ENCODE measurements at regions not wholly inside any gene's neighbourhood (a gene's known extent, or its start where the extent isn't known, plus 50 kb on each side); places are given as distances from the start of the nearest gene placed in this dataset.
A peak's percentile ranks its signal among the peaks of the same experiment; 100 is the strongest.

DNA sequence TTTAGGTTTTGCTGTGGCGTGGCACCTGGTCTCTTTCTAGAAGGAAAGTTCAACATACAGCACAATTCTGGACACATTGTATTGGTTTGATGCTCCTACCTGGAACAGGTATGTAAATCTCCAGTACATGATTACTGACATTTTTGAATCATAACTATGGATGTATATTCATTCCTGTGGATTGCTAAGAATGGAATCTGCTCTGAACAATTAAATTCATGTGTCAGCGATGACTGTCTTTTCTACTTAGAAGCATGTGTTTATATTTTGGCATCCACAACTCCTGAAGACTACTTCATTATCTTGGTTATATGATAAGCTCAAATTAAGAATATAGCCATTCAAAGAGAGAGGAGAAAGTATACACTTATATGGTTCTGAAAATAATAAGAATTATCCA, 291.8 kb downstream of the CHRM3 start:
- ChIA-PET POLR2A (no interaction called here), CTCF (no interaction called here)
- no peaks in the 10 kb centered on the region for H3K9me3 Mint-ChIP-seq
- H3K27ac Mint-ChIP-seq, result no peak overlapping the region
- no peaks in the 10 kb centered on the region for H3K27me3 Mint-ChIP-seq
- DNase-seq, result no peak
- no peaks in the 10 kb centered on the region for H3K36me3 Mint-ChIP-seq (ENCODE audit: low read depth)
- no peaks in the 10 kb centered on the region for H3K4me1 Mint-ChIP-seq
- H3K4me3 Mint-ChIP-seq, result no peak overlapping the region

DNA sequence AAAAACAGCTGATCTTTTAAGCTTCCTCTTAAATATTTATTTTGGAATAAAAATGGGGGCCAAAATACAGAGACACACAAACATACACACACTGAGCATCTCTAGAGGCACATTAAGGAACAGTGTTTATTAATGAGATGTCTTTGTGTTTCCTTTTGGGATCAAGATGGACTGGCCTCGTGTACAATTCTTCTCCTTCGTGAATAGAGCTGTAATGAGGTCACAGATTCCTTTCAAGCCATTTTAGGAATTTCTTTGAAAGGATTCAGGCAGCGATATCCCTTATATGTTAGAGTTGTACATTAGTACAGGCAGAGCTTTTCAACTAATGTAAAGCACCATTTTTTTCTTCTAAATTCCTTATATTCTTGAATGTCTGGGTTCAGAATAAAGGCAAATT, 295.7 kb downstream of the CHRM3 start:
- H3K36me3 Mint-ChIP-seq (ENCODE audit: low read depth), result no peaks in the 10 kb centered on the region
- H3K4me1 Mint-ChIP-seq, result no peaks in the 10 kb centered on the region
- H3K27me3 Mint-ChIP-seq, result no peaks in the 10 kb centered on the region
- H3K4me3 Mint-ChIP-seq, result no peak overlapping the region
- H3K27ac Mint-ChIP-seq, result no peak overlapping the region
- ChIA-PET POLR2A (no interaction called here), CTCF (no interaction called here)
- no peaks in the 10 kb centered on the region for H3K9me3 Mint-ChIP-seq
- DNase-seq, result no peak

DNA sequence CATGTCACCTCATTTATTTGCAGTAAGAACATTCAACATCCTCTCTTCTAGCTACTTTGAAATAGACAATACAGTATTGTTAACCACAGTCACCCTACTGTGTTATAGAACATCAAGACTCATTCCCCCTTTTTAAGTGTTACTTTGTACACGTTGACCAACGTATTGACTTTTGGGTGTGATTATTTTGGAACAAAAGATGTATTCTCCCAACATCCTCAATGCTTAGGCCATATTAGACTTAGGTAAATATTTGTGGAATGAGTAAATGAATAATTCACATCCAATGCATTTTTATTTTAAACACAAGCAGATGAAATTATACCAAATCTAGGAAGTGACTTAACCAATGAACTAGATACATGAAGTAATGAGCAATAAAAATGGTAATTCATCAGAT, 296.6 kb downstream of the CHRM3 start:
- H3K4me3 Mint-ChIP-seq, result no peak overlapping the region
- POLR2A ChIA-PET, result no interaction called here
- H3K9me3 Mint-ChIP-seq, result no peaks in the 10 kb centered on the region
- no peaks in the 10 kb centered on the region for H3K4me1 Mint-ChIP-seq
- H3K27ac Mint-ChIP-seq, result no peak overlapping the region
- CTCF ChIA-PET, result no interaction called here
- H3K27me3 Mint-ChIP-seq, result no peaks in the 10 kb centered on the region
- DNase-seq, result no peak
- H3K36me3 Mint-ChIP-seq (ENCODE audit: low read depth), result no peaks in the 10 kb centered on the region

DNA sequence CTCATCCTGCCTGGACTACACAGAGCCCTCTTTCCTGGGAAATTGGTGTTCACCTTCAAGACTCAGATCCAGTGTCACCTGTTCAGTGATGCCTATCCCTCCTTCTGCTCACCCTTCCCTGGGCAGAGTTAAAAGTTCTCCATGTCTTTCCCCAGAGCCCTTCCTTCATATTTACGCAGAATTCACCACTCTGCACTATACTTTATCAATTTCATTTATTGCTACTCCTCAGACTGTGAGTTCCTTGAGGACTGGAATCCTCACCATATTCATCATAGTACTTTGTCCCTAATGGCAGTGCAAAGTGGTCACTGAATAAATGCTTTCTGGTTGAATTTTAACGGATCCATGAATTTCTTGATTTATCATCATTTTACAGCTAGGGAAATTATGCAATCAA, 300.0 kb downstream of the CHRM3 start:
- H3K4me3 Mint-ChIP-seq, result no peak overlapping the region
- ChIA-PET CTCF (interaction anchor here (0.6 to 1.7 kb wide), 3 partner anchors 12 to 33 kb away, joined by 3 to 4 read pairs (median 3); no protein-coding TSS in a partner anchor), POLR2A (no interaction called here)
- H3K27me3 Mint-ChIP-seq, result no peaks in the 10 kb centered on the region
- H3K4me1 Mint-ChIP-seq, result no peaks in the 10 kb centered on the region
- H3K27ac Mint-ChIP-seq, result no peak overlapping the region
- no peak for DNase-seq
- no peaks in the 10 kb centered on the region for H3K36me3 Mint-ChIP-seq (ENCODE audit: low read depth)
- H3K9me3 Mint-ChIP-seq, result no peaks in the 10 kb centered on the region

DNA sequence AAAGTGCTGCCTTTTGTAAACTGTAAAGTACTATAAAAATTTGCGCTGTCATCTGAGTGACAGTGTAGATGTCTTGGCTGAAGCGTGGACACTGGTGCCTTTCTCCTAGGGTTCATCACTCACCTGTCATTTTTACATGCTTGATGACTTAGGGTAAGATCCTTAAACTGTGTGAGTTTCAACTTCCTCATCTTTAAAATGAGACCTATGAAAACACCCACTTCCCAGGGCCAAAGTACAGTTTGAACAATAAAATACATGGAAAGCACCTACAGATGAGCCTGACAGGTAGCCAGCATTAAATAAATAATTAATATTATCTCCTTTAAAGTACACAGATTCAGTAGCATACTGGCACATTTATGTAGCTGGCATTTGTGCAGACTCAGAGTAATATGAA, 309.9 kb downstream of the CHRM3 start:
- H3K27me3 Mint-ChIP-seq, result no peaks in the 10 kb centered on the region
- H3K9me3 Mint-ChIP-seq, result peaks cover 3% of the 10 kb centered on the region
- H3K4me3 Mint-ChIP-seq, result no peak overlapping the region
- no peaks in the 10 kb centered on the region for H3K4me1 Mint-ChIP-seq
- H3K27ac Mint-ChIP-seq, result no peak overlapping the region
- no peaks in the 10 kb centered on the region for H3K36me3 Mint-ChIP-seq (ENCODE audit: low read depth)
- ChIA-PET CTCF (no interaction called here), POLR2A (no interaction called here)
- no peak for DNase-seq

DNA sequence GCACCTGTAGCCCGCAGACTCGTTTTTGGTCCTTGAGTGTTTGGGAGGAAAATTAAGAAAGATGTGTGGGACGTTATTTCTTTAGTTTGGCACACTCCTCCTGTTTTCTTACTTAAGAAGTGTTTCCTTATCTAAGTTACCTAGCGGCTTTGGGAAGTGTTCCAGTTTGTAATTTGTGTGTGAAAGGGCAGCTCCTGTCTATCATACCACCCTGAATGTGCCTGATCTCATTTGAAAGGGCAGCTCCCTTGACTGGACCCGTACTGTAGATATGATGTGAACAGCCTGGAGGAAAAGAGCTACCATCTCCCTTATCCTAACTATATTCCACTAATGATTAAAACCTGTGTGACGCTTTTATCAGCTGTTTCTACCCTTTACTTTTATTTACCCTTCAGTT, 314.3 kb downstream of the CHRM3 start:
- ChIA-PET CTCF (no interaction called here), POLR2A (no interaction called here)
- DNase-seq, result no peak
- Mint-ChIP-seq H3K9me3 (peaks cover 3% of the 10 kb centered on the region), H3K27ac (no peak overlapping the region), H3K4me3 (no peak overlapping the region), H3K36me3 (ENCODE audit: low read depth) (peaks cover 17% of the 10 kb centered on the region), H3K27me3 (no peaks in the 10 kb centered on the region), H3K4me1 (peaks cover 5% of the 10 kb centered on the region)

DNA sequence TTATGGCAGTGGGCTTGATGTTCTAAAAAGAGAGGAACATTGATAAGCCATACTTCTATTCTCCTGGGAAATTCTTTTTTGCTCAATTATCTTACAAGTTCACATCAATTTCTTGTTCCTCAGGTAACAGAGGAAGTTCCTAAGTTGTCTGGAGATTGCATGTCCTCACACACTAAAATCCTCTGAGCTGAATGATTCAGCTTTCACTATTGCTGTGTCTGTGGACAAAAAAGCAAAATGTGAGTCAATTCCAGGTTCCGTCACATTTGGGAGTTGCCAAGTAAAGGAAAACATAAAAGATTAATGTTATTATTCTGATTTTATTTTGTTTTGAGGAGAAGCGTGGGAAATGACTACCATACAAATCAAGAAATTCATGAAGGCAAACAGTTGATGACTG, 316.7 kb downstream of the CHRM3 start:
- Mint-ChIP-seq H3K4me3 (no peak overlapping the region), H3K27ac (no peak overlapping the region), H3K27me3 (no peaks in the 10 kb centered on the region), H3K9me3 (no peaks in the 10 kb centered on the region), H3K36me3 (ENCODE audit: low read depth) (peaks cover 31% of the 10 kb centered on the region), H3K4me1 (peaks cover 7% of the 10 kb centered on the region)
- ChIA-PET POLR2A (no interaction called here), CTCF (no interaction called here)
- DNase-seq, result no peak

DNA sequence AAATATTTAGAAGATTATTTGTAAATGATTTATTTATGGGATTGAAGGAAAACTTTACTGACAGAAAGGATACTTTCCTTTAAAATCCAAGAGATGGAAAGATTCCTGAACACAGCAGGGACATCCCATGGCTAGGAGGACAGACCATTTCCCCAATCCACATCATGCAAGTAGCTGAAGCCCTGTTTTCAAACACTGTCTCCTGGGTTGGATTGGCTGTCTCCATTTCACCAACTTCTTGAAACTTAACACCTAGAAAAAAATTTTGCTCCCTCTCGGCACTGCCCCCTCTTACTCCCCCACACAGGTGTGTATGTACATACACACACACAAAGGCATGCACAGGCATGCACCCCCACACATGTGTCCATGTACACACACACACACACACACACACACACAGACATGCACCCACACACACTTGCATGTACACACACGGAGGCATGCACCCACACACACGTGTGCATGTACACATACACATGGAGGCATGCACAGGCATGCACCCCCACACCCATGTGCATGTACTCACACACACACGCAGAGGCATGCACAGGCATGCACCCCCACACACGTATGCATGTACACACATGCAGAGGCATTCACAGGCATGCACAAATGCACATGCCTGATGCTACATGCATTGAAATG, 320.0 kb downstream of the CHRM3 start:
- Mint-ChIP-seq H3K9me3 (no peaks in the 10 kb centered on the region), H3K27me3 (no peaks in the 10 kb centered on the region), H3K4me1 (peaks cover 22% of the 10 kb centered on the region), H3K4me3 (no peak overlapping the region), H3K27ac (no peak overlapping the region), H3K36me3 (ENCODE audit: low read depth) (peaks cover 50% of the 10 kb centered on the region)
- ChIA-PET CTCF (interaction anchor here (1.0 kb wide), 1 partner anchor 9 kb away, joined by 3 read pairs; no protein-coding TSS in a partner anchor), POLR2A (no interaction called here)
- DNase-seq, result no peak

DNA sequence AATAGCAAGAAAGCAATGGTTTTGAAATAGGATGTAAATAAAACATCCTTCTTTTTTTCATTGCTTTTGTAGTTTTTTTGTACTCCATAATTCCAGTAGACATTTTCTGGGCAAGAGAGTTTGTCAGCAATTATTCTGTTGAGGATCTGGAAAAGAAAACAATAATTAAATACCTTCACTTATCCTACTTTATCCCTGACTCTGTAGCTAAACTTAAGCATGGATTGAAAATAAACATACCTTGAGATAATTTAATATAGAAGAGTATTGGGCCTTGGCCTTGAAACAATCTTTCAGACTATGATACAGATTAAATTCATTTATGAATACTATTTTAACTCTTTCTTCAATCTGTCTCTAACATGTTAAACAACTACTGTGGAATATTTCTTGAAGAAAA, 321.2 kb downstream of the CHRM3 start:
- peaks cover 60% of the 10 kb centered on the region for H3K36me3 Mint-ChIP-seq (ENCODE audit: low read depth)
- CTCF ChIA-PET, result interaction anchor here (0.8 kb wide), 1 partner anchor 12 kb away, joined by 6 read pairs; no protein-coding TSS in a partner anchor
- no peak overlapping the region for H3K4me3 Mint-ChIP-seq
- no peaks in the 10 kb centered on the region for H3K27me3 Mint-ChIP-seq
- DNase-seq, result no peak
- POLR2A ChIA-PET, result interaction anchor here (0.6 kb wide), 1 partner anchor 9 kb away, joined by 3 read pairs; no protein-coding TSS in a partner anchor
- H3K4me1 Mint-ChIP-seq, result peaks cover 27% of the 10 kb centered on the region
- no peaks in the 10 kb centered on the region for H3K9me3 Mint-ChIP-seq
- peak overlapping the region; percentile 11 for H3K27ac Mint-ChIP-seq

DNA sequence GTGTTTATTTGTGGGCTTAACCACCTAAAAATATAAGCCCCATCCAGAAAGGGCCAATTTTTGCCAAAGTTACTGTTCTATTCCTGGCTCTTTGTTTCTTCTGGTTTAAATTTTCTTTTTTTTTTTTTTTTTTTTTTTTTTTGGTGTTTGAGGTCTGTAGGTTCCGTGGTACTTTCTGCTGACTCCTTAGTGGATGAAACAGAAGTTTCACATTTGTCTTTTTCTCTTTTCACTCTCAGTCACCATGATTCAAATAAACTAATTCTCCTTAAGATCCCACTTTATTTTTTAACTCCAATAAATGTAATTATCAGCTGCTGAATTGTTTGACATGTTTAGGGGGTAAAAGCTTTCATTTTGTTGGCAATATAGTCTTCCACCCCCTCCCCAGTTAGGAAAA, 322.3 kb downstream of the CHRM3 start:
- DNase-seq, result no peak
- POLR2A ChIA-PET, result no interaction called here
- peaks cover 30% of the 10 kb centered on the region for H3K4me1 Mint-ChIP-seq
- H3K27ac Mint-ChIP-seq, result no peak overlapping the region
- no peaks in the 10 kb centered on the region for H3K9me3 Mint-ChIP-seq
- CTCF ChIA-PET, result interaction anchor here (0.8 to 2.2 kb wide), 3 partner anchors 10 to 13 kb away, joined by 5 to 13 read pairs (median 6); no protein-coding TSS in a partner anchor
- no peak overlapping the region for H3K4me3 Mint-ChIP-seq
- no peaks in the 10 kb centered on the region for H3K27me3 Mint-ChIP-seq
- peaks cover 58% of the 10 kb centered on the region for H3K36me3 Mint-ChIP-seq (ENCODE audit: low read depth)

DNA sequence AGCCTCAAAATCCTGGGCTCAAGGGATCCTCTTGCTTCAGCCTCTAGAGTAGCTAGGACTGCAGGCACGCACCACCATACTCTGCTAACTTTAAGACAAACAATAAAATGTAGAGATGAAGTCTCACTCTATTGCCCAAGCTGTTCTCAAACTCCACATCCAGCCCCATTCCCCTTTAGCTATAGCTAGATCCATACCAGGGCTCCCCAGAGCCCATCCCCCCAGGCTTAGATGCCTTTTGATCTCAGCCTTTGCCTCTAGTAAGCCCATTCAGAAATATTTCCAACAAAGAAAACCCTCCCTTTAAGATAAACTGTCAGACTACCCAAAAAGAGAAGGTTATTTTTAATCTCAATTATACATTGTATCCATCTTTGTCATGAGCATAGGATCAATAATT, 325.4 kb downstream of the CHRM3 start:
- Mint-ChIP-seq H3K4me1 (peaks cover 26% of the 10 kb centered on the region), H3K27ac (no peak overlapping the region), H3K4me3 (no peak overlapping the region), H3K9me3 (no peaks in the 10 kb centered on the region), H3K27me3 (no peaks in the 10 kb centered on the region), H3K36me3 (ENCODE audit: low read depth) (peaks cover 36% of the 10 kb centered on the region)
- POLR2A ChIA-PET, result no interaction called here
- CTCF ChIA-PET, result no interaction called here
- no peak for DNase-seq

DNA sequence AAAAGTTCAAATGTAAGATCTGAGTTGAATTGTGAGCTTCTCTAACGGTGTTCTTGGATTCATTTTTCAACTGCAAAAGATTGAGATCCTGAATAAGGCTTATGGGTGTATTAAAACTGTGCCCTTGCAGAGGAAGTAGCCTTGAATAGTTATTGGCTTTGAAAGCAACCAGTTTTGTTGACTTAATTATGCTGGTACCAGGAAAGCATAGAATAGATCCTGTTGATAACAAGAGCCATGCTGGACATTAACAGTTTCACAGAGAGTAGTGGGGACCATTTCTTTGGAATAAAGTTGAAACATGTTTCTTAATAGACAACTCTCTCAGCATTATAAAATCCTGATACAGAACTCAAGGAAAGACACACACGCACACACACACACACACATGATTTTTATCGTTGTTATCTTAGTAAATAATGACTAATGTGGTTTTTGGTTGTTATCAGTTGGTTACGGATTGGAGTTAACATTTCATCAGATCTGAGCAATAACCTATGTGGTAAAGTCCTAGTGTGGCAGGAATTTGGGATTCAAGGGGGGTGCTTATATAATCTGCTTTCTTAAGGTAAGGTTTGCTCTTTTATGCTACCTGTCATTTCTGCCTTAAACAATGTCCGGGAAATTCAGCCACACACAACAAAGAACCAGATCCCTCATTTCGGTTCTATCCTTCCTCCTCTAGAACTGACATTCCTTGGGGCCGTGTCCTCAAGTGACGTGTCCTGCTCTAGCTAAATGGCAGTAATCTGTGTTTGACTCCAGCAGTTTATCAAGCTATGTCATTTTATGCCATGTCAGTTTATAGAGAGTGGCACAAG, 330.9 kb downstream of the CHRM3 start:
- CTCF ChIA-PET, result interaction anchor here (0.6 to 1.5 kb wide), 2 partner anchors 130 to 976 kb away, joined by 3 to 5 read pairs; no protein-coding TSS in a partner anchor
- no peaks in the 10 kb centered on the region for H3K27me3 Mint-ChIP-seq

DNA sequence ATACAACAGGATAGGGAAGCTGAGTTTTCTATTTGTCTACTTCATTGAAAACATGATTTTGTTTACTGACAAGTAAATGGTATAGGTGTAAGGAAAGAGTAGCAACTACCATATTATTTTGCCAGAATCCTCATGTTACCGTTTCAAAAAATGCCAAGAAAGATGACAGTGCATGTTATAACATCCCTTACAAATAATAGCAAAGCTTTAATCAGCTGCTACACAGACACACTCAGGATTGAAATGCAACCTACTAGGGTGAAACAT, 331.5 kb downstream of the CHRM3 start:
- Mint-ChIP-seq H3K36me3 (ENCODE audit: low read depth) (peaks cover 14% of the 10 kb centered on the region), H3K27me3 (no peaks in the 10 kb centered on the region), H3K4me1 (peaks cover 23% of the 10 kb centered on the region), H3K27ac (peak overlapping the region; percentile 97), H3K4me3 (no peak overlapping the region), H3K9me3 (no peaks in the 10 kb centered on the region)
- no peak for DNase-seq
- ChIA-PET CTCF (interaction anchor here (1.5 to 2.5 kb wide), 2 partner anchors 8 to 131 kb away, joined by 5 to 13 read pairs; no protein-coding TSS in a partner anchor), POLR2A (no interaction called here)

More for the DNA sequence above, 330.9 kb downstream of the CHRM3 start:
- no peak overlapping the region for H3K4me3 Mint-ChIP-seq
- peak overlapping the region; percentile 97 for H3K27ac Mint-ChIP-seq
- POLR2A ChIA-PET, result interaction anchor here (0.7 kb wide), 1 partner anchor 9 kb away, joined by 3 read pairs; no protein-coding TSS in a partner anchor
- no peaks in the 10 kb centered on the region for H3K9me3 Mint-ChIP-seq
- no peak for DNase-seq
- H3K36me3 Mint-ChIP-seq (ENCODE audit: low read depth), result peaks cover 16% of the 10 kb centered on the region
- H3K4me1 Mint-ChIP-seq, result peaks cover 24% of the 10 kb centered on the region

Data from activated CD4-positive, alpha-beta T cell treated with anti-CD3 and anti-CD28 coated beads, Interleukin-2, amount 10 ng/mL, durations not matched to agents 7 days and 5 days (primary cell).